GM12872 (cell line): ENCODE measurements at regions not wholly inside any gene's neighbourhood (a gene's known extent, or its start where the extent isn't known, plus 50 kb on each side); places are given as distances from the start of the nearest gene placed in this dataset.
A peak's percentile ranks its signal among the peaks of the same experiment; 100 is the strongest.

ENCODE experiments used
- CTCF ChIP-seq: IDR thresholded peaks from 3 replicates; pipeline ENCODE4 v1.5.1; 2011; ENCODE audit warnings: low read depth, mild to moderate bottlenecking, low read length, moderate library complexity; ENCODE audit not compliant: insufficient read depth

- no peak for TF ChIP-seq CTCF
Measured at GRCh38 chr3:23697416-23697815, 108.3 kb upstream of the UBE2E1 start.

- peak; percentile 47 for TF ChIP-seq CTCF
Measured at GRCh38 chr3:23698652-23699313, 107.0 kb upstream of the UBE2E1 start.

GRCh38 chr3:23700616-23701015 lies 105.1 kb upstream of the UBE2E1 start:
- TF ChIP-seq CTCF, result no peak

- no peak for TF ChIP-seq CTCF
Measured at GRCh38 chr3:23701716-23702597, 103.8 kb upstream of the UBE2E1 start.

- no peak for TF ChIP-seq CTCF
Measured at GRCh38 chr3:23704298-23704697, 101.5 kb upstream of the UBE2E1 start.

- no peak for TF ChIP-seq CTCF
Measured at GRCh38 chr3:23706111-23706510, 99.6 kb upstream of the UBE2E1 start.

GRCh38 chr3:23709987-23710386 lies 95.8 kb upstream of the UBE2E1 start:
- no peak for TF ChIP-seq CTCF
